ENCODE measurements at regions not wholly inside any gene's neighbourhood (a gene's known extent, or its start where the extent isn't known, plus 50 kb on each side); places are given as distances from the start of the nearest gene placed in this dataset.

DNA sequence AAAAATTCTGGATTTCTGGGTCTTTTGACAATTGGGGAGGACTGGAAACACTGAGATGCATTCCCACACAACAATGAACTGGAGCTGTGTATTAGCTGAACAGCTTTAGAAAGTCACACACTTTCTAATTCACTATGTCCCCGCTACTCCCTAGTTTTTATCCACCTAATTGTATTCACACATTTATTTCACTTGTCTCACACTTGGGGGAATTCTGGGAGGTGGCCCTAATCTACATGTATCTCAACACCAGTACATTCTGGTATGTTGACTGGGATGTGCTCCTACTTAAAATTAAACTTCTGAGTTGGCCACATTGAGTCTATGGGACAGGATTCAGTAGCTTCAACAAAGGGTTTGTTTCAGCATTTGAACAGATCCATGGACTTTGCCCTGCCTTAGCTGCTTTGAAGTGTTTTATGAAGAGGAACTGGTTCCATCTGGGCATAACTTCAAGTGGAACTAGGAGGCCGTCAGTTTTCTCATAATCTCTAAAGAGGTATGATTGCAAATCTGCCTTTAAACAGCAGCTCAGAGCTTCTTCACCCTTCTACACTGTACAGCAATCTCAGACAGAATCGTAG, 106.5 kb upstream of the CMC1 start:
- Histone ChIP-seq H3K9ac (ENCODE audit: low read length) (no peak overlapping the region), H3K4me2 (ENCODE audit: low read length) (no peak overlapping the region), H3K27ac (ENCODE audit: low read depth, low read length) (no peak overlapping the region), H3K79me2 (ENCODE audit: insufficient read depth, low read length) (no peaks in the 10 kb centered on the region), H3K9me3 (ENCODE audit: control insufficient read depth in 1 of 2, insufficient read depth in 1 of 2, low read depth in 1 of 2, low read length in 2 of 2) (no peaks in the 10 kb centered on the region), H4K20me1 (ENCODE audit: insufficient read depth) (no peaks in the 10 kb centered on the region), H3K27me3 (ENCODE audit: insufficient read depth, low read length) (no peaks in the 10 kb centered on the region), H2AFZ (ENCODE audit: low read depth, low read length, poor library complexity, severe bottlenecking) (no peak overlapping the region), H3K9me2 (ENCODE audit: insufficient read depth) (no peaks in the 10 kb centered on the region), H3K4me1 (ENCODE audit: control insufficient read depth in 1 of 2, insufficient read depth in 2 of 2, low read length in 2 of 2) (no peaks in the 10 kb centered on the region), H3K4me3 (replicated peaks in 1 of 2; ENCODE audit: low read depth in 1 of 2, low read length in 2 of 2) (no peak overlapping the region), H3K36me3 (ENCODE audit: control insufficient read depth in 1 of 2, insufficient read depth in 2 of 2, low read length in 2 of 2) (no peaks in the 10 kb centered on the region)
- ChIA-PET POLR2A (no interaction called here), CTCF (no interaction called here), RAD21 (ENCODE audit: low non-redundant PET in 1 of 2, low total read pairs in 2 of 2, uncharacterized antibody in 2 of 2, unreplicated experiment in 2 of 2) (no interaction called here)
- intact Hi-C loops (cut with micrococcal nuclease): no loop called here
- TF ChIP-seq, protein P1, sequence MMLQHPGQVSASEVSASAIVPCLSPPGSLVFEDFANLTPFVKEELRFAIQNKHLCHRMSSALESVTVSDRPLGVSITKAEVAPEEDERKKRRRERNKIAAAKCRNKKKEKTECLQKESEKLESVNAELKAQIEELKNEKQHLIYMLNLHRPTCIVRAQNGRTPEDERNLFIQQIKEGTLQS (IDR thresholded peaks at IDR 0.05): no peak
- no TSS peak for BruUV-seq (replicated peaks)
- ATAC-seq (no peak), DNase-seq (ENCODE audit: low read depth, low spot score) (no peak)

DNA sequence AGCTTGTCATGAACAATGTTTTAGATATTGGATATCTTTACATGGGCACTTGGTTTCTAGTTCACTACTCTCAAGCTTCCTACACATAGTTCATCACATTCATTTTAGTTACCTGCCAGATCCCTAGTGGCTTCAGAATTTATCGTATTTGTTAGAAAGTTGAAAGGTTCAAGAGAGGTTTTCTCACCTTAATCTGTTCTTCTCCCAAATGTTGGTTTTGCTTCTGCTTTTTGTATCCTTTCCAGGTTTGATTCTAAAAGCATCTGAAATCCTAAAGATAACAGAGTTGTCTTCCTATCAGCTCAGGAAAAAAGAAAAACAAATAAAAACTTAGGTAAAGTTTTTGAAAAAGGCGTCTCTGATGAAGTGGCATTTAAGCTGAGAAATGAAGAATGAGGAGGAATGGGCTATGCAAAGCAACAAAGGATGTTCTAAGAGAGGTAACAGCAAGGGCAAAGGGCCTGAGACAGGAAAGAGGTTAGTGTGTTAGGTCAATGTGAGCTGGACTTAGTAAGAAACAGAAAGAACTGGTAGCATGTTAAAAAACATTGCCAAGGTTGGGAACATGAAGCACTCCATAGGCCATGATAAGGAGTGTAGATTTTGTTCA, 104.7 kb upstream of the CMC1 start:
- Histone ChIP-seq H2AFZ (ENCODE audit: low read depth, low read length, poor library complexity, severe bottlenecking) (no peak overlapping the region), H3K27me3 (ENCODE audit: insufficient read depth, low read length) (no peaks in the 10 kb centered on the region), H4K20me1 (ENCODE audit: insufficient read depth) (no peaks in the 10 kb centered on the region), H3K4me3 (replicated peaks in 1 of 2; ENCODE audit: low read depth in 1 of 2, low read length in 2 of 2) (no peak overlapping the region), H3K9me2 (ENCODE audit: insufficient read depth) (no peaks in the 10 kb centered on the region), H3K27ac (ENCODE audit: low read depth, low read length) (no peak overlapping the region), H3K9me3 (ENCODE audit: control insufficient read depth in 1 of 2, insufficient read depth in 1 of 2, low read depth in 1 of 2, low read length in 2 of 2) (no peaks in the 10 kb centered on the region), H3K36me3 (ENCODE audit: control insufficient read depth in 1 of 2, insufficient read depth in 2 of 2, low read length in 2 of 2) (no peaks in the 10 kb centered on the region), H3K9ac (ENCODE audit: low read length) (no peak overlapping the region), H3K4me1 (ENCODE audit: control insufficient read depth in 1 of 2, insufficient read depth in 2 of 2, low read length in 2 of 2) (no peaks in the 10 kb centered on the region), H3K79me2 (ENCODE audit: insufficient read depth, low read length) (no peaks in the 10 kb centered on the region), H3K4me2 (ENCODE audit: low read length) (no peak overlapping the region)
- RAD21 ChIA-PET (ENCODE audit: low non-redundant PET in 1 of 2, low total read pairs in 2 of 2, uncharacterized antibody in 2 of 2, unreplicated experiment in 2 of 2): no interaction called here
- intact Hi-C loops (cut with micrococcal nuclease): no loop called here
- no peak for TF ChIP-seq SP1 (IDR thresholded peaks at IDR 0.05; ENCODE audit: low read depth)
- TF ChIP-seq CBX3 (IDR thresholded peaks at IDR 0.05; ENCODE audit: low read depth): no peak
- TF ChIP-seq, protein P2, sequence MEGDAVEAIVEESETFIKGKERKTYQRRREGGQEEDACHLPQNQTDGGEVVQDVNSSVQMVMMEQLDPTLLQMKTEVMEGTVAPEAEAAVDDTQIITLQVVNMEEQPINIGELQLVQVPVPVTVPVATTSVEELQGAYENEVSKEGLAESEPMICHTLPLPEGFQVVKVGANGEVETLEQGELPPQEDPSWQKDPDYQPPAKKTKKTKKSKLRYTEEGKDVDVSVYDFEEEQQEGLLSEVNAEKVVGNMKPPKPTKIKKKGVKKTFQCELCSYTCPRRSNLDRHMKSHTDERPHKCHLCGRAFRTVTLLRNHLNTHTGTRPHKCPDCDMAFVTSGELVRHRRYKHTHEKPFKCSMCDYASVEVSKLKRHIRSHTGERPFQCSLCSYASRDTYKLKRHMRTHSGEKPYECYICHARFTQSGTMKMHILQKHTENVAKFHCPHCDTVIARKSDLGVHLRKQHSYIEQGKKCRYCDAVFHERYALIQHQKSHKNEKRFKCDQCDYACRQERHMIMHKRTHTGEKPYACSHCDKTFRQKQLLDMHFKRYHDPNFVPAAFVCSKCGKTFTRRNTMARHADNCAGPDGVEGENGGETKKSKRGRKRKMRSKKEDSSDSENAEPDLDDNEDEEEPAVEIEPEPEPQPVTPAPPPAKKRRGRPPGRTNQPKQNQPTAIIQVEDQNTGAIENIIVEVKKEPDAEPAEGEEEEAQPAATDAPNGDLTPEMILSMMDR (IDR thresholded peaks at IDR 0.05 in 2 of 3, conservative IDR thresholded peaks at IDR 0.05 in 1 of 3; ENCODE audit: borderline replicate concordance in 1 of 3, insufficient read depth in 1 of 3, low read depth in 2 of 3, low read length in 2 of 3): no peak
- no peak for ATAC-seq
- POLR2A ChIA-PET: no interaction called here
- no TSS peak for BruUV-seq (replicated peaks)
- DNase-seq (ENCODE audit: low read depth, low spot score): no peak
- CTCF ChIA-PET: no interaction called here
